ENCODE measurements at regions not wholly inside any gene's neighbourhood (a gene's known extent, or its start where the extent isn't known, plus 50 kb on each side); places are given as distances from the start of the nearest gene placed in this dataset.

GRCh38 chr2:48105848-48106247 lies 199.6 kb upstream of the FBXO11 start (continued):
- TF ChIP-seq PRDM15 (CRISPR knock-in tag; IDR thresholded peaks at IDR 0.05) (no peak), CEBPB (IDR thresholded peaks at IDR 0.05; ENCODE audit: borderline replicate concordance, low read depth, low read length) (no peak), ZNF251 (CRISPR knock-in tag; IDR thresholded peaks at IDR 0.05) (no peak), TBL1XR1 (IDR thresholded peaks at IDR 0.05; ENCODE audit: borderline replicate concordance, low read length, partially characterized antibody) (no peak), TGIF2 (CRISPR knock-in tag; IDR thresholded peaks at IDR 0.05) (no peak), TOE1 (CRISPR knock-in tag; IDR thresholded peaks at IDR 0.05) (no peak), RFX1 (IDR thresholded peaks at IDR 0.05) (no peak), NRL (CRISPR knock-in tag; IDR thresholded peaks at IDR 0.05; ENCODE audit: borderline replicate concordance) (no peak), ZNF253 (CRISPR knock-in tag; IDR thresholded peaks at IDR 0.05; ENCODE audit: borderline replicate concordance) (no peak), KDM5B (CRISPR knock-in tag; IDR thresholded peaks at IDR 0.05; ENCODE audit: borderline replicate concordance) (no peak), CBFB (CRISPR knock-in tag; IDR thresholded peaks at IDR 0.05) (no peak), ZNF354B (CRISPR knock-in tag; IDR thresholded peaks at IDR 0.05) (no peak), MAX (IDR thresholded peaks at IDR 0.05) (no peak), ELF1 (CRISPR knock-in tag; IDR thresholded peaks at IDR 0.05) (no peak), GATAD1 (CRISPR knock-in tag; IDR thresholded peaks at IDR 0.05) (no peak)
